ENCODE measurements at regions not wholly inside any gene's neighbourhood (a gene's known extent, or its start where the extent isn't known, plus 50 kb on each side); places are given as distances from the start of the nearest gene placed in this dataset.

DNA sequence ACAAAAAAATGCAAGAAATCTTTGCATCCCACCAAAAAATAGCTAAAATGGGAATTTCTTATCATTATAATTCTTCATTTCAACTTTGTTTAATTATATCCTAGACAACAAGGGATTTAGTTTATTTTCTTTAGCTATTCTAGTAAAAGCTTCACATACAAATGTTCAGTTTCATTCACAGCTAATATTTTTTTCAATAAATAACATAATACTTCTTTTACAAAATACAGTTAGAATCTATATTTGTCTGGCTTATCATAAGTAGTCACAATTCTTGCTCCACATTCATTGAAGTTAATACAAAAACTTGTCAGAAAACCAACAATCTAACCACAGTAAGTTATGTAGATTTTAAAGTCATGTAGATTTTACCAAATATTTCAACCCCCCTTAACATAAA, 414.4 kb downstream of the FAT4 start:
- no peak for TF ChIP-seq POLR2A (IDR thresholded peaks at IDR 0.05; ENCODE audit: low read depth, low read length)
- no peak for TF ChIP-seq TAF1 (IDR thresholded peaks at IDR 0.05; ENCODE audit: low read depth, low read length)
